HG02759 (cell line): ENCODE measurements at regions not wholly inside any gene's neighbourhood (a gene's known extent, or its start where the extent isn't known, plus 50 kb on each side); places are given as distances from the start of the nearest gene placed in this dataset.

Experiments used
- ATAC-seq: cut with Tn5 transposase; IDR thresholded peaks from one replicate; pipeline ENCODE4 v1.9.1; 2021; ENCODE audit warnings: mild to moderate bottlenecking, moderate library complexity; ENCODE audit not compliant: unreplicated experiment

- ATAC-seq, result no peak
Measured at GRCh38 chr2:18325118-18325517, 235.3 kb downstream of the RDH14 start.

- ATAC-seq, result no peak
Measured at GRCh38 chr2:18319987-18320386, 240.5 kb downstream of the RDH14 start.

GRCh38 chr2:18317017-18317416 is 243.4 kb downstream of the RDH14 start:
- no peak for ATAC-seq

- ATAC-seq, result no peak
Measured at GRCh38 chr2:18312818-18313217, 247.6 kb downstream of the RDH14 start.

GRCh38 chr2:18311420-18312195 is 248.8 kb downstream of the RDH14 start:
- no peak for ATAC-seq

- ATAC-seq, result no peak
Measured at GRCh38 chr2:18309627-18310026, 250.8 kb downstream of the RDH14 start.

- ATAC-seq, result no peak
Measured at GRCh38 chr2:18309188-18309587, 251.3 kb downstream of the RDH14 start.

- ATAC-seq, result no peak
Measured at GRCh38 chr2:18304849-18305248, 255.6 kb downstream of the RDH14 start.

- no peak for ATAC-seq
Measured at GRCh38 chr2:18301421-18302139, 258.9 kb downstream of the RDH14 start.

GRCh38 chr2:18299423-18300212 is 260.8 kb downstream of the RDH14 start:
- ATAC-seq, result no peak

- ATAC-seq, result no peak
Measured at GRCh38 chr2:18297534-18298058, 262.9 kb downstream of the RDH14 start.

- no peak for ATAC-seq
Measured at GRCh38 chr2:18290386-18290785, 270.1 kb downstream of the RDH14 start.

- ATAC-seq, result no peak
Measured at GRCh38 chr2:18286897-18287296, 273.6 kb downstream of the RDH14 start.

- ATAC-seq, result no peak
Measured at GRCh38 chr2:18284331-18284730, 276.1 kb downstream of the RDH14 start.

GRCh38 chr2:18282026-18282425 is 278.4 kb downstream of the RDH14 start:
- no peak for ATAC-seq

- ATAC-seq, result no peak
Measured at GRCh38 chr2:18276583-18277075, 283.8 kb downstream of the RDH14 start.

GRCh38 chr2:18273205-18273604 is 287.2 kb downstream of the RDH14 start:
- ATAC-seq, result no peak

- ATAC-seq, result no peak
Measured at GRCh38 chr2:18272148-18272494, 288.3 kb downstream of the RDH14 start.

- ATAC-seq, result no peak
Measured at GRCh38 chr2:18271370-18272147, 288.9 kb downstream of the RDH14 start.

- no peak for ATAC-seq
Measured at GRCh38 chr2:18268400-18268799, 292.1 kb downstream of the RDH14 start.
